NB4 (cell line): ENCODE measurements at regions not wholly inside any gene's neighbourhood (a gene's known extent, or its start where the extent isn't known, plus 50 kb on each side); places are given as distances from the start of the nearest gene placed in this dataset.

ENCODE experiments used
- CTCF ChIP-seq: IDR thresholded peaks from one replicate; pipeline ENCODE4 v1.5.1; 2012; ENCODE audit warnings: low read depth, low read length
- MAX ChIP-seq: IDR thresholded peaks from 2 replicates; pipeline ENCODE4 v1.6.1; 2011; ENCODE audit warnings: low read depth, low read length
- POLR2A ChIP-seq: IDR thresholded peaks from 2 replicates; pipeline ENCODE4 v1.6.1; 2011; ENCODE audit warnings: mild to moderate bottlenecking; ENCODE audit not compliant: insufficient read length; ENCODE audit errors: extremely low read depth

GRCh38 chr5:23025629-23026233 lies 172.6 kb upstream of the CDH12 start:
- no peak for TF ChIP-seq CTCF
- no peak for TF ChIP-seq POLR2A
- TF ChIP-seq MAX: no peak
